NT2/D1 (cell line): ENCODE measurements at regions not wholly inside any gene's neighbourhood (a gene's known extent, or its start where the extent isn't known, plus 50 kb on each side); places are given as distances from the start of the nearest gene placed in this dataset.

Experiments used
- SUZ12 ChIP-seq: IDR thresholded peaks from 2 replicates; pipeline ENCODE4 v1.6.1; 2011; ENCODE audit not compliant: insufficient read length, insufficient read depth; ENCODE audit errors: extremely low read depth
- ZNF274 ChIP-seq: IDR thresholded peaks from 2 replicates; pipeline ENCODE4 v1.6.1; 2011; ENCODE audit warnings: mild to moderate bottlenecking, low read depth, low read length

- no peak for TF ChIP-seq ZNF274
- no peak for TF ChIP-seq SUZ12
These were observed 1136.8 kb downstream of the AACS start for GRCh38 chr12:126201981-126202537.
